SK-N-SH treated with all-trans-retinoic acid at 6 μM for 48 hours (cell line): ENCODE measurements at regions not wholly inside any gene's neighbourhood (a gene's known extent, or its start where the extent isn't known, plus 50 kb on each side); places are given as distances from the start of the nearest gene placed in this dataset.

ENCODE experiments used
- BACH2 ChIP-seq: fragments of 250-450 bp; sonication (Bioruptor Pico); IDR thresholded peaks from 2 replicates; pipeline ENCODE4 v1.9.0; 2021; ENCODE audit warnings: mild to moderate bottlenecking, borderline replicate concordance
- CSDC2 ChIP-seq: fragments of 250-450 bp; sonication (Bioruptor Pico); IDR thresholded peaks from 2 replicates; pipeline ENCODE4 v1.5.0; 2020; ENCODE audit warnings: mild to moderate bottlenecking, moderate library complexity
- RARB ChIP-seq: fragments of 250-450 bp; sonication (Bioruptor Pico); IDR thresholded peaks from 2 replicates; pipeline ENCODE4 v1.8.0; 2021; ENCODE audit warnings: mild to moderate bottlenecking, moderate library complexity
- TCF4 ChIP-seq: fragments of 250-450 bp; sonication (Bioruptor Pico); IDR thresholded peaks from 2 replicates; pipeline ENCODE4 v1.8.0; 2021; ENCODE audit warnings: mild to moderate bottlenecking, moderate library complexity, borderline replicate concordance
- TOX ChIP-seq: fragments of 250-450 bp; sonication (Bioruptor Pico); IDR thresholded peaks from 2 replicates; pipeline ENCODE4 v1.8.0; 2021; ENCODE audit warnings: mild to moderate bottlenecking, moderate library complexity, borderline replicate concordance
- ZC3H10 ChIP-seq: fragments of 250-450 bp; sonication (Bioruptor Pico); IDR thresholded peaks from 2 replicates; pipeline ENCODE4 v1.5.1; 2021; ENCODE audit warnings: mild to moderate bottlenecking, moderate library complexity
- ZFP3 ChIP-seq: fragments of 250-450 bp; sonication (Bioruptor Pico); IDR thresholded peaks from 2 replicates; pipeline ENCODE4 v1.5.0; 2020; ENCODE audit warnings: mild to moderate bottlenecking, moderate library complexity
- ZFP30 ChIP-seq: fragments of 450-650 bp; formaldehyde crosslinking; IDR thresholded peaks from 2 replicates; pipeline ENCODE4 v1.5.0; 2022; ENCODE audit warnings: mild to moderate bottlenecking, moderate library complexity
- TF ChIP-seq, protein P1 (sequence below): fragments of 250-450 bp; sonication (Bioruptor Pico); IDR thresholded peaks from 2 replicates; pipeline ENCODE4 v1.8.0; 2020; ENCODE audit warnings: mild to moderate bottlenecking, moderate library complexity, borderline replicate concordance
- TF ChIP-seq, protein P2 (sequence below): fragments of 250-450 bp; sonication (Bioruptor Pico); IDR thresholded peaks from 2 replicates; pipeline ENCODE4 v1.5.1; 2020; ENCODE audit warnings: low read depth, mild to moderate bottlenecking, moderate library complexity
- TF ChIP-seq, protein P3 (sequence below): fragments of 250-450 bp; sonication (Bioruptor Pico); IDR thresholded peaks from 2 replicates; pipeline ENCODE4 v1.8.0; 2021; ENCODE audit warnings: low read depth, mild to moderate bottlenecking, moderate library complexity, borderline replicate concordance

DNA sequence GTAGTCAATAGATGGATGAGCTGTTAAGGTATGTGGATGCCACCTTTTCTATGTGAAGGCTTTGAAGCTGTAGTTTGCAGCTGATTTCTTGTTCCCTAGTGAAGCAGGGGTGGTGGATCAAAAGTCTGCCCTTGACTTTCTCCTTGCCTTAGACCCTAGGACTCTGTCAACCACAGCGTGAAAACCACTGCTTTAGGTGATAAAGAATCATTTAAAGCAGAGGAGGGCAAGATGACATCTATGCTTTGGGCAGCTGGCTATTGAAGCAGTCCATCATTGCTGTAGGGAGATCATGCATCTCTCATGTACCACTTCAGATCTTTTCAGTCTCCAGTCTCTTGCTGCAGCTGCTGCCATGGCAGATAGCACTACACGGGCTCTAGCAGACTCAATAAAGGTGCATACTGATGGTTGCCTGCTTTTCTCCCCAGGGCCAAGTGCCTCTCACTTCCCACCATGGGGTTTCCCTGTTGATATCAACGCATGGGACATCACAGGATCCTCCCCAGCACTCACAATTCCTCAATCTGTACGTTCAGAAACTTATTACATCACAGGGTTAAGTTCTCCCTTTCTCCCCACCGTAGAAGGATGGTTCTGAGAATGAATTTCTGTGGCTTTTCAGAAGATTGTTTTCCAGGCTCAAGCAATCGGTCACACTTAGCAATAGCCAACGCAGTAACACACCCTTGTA lies 122.0 kb upstream of the STMND1 start:
- TF ChIP-seq, protein P1, sequence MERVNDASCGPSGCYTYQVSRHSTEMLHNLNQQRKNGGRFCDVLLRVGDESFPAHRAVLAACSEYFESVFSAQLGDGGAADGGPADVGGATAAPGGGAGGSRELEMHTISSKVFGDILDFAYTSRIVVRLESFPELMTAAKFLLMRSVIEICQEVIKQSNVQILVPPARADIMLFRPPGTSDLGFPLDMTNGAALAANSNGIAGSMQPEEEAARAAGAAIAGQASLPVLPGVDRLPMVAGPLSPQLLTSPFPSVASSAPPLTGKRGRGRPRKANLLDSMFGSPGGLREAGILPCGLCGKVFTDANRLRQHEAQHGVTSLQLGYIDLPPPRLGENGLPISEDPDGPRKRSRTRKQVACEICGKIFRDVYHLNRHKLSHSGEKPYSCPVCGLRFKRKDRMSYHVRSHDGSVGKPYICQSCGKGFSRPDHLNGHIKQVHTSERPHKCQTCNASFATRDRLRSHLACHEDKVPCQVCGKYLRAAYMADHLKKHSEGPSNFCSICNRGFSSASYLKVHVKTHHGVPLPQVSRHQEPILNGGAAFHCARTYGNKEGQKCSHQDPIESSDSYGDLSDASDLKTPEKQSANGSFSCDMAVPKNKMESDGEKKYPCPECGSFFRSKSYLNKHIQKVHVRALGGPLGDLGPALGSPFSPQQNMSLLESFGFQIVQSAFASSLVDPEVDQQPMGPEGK (CRISPR knock-in tag), result no peak
- TF ChIP-seq TOX (CRISPR knock-in tag) (no peak), ZFP30 (CRISPR knock-in tag) (no peak), ZFP3 (CRISPR knock-in tag) (no peak), TCF4 (CRISPR knock-in tag) (no peak), ZC3H10 (CRISPR knock-in tag) (no peak), CSDC2 (CRISPR knock-in tag) (no peak), RARB (CRISPR knock-in tag) (no peak), BACH2 (CRISPR knock-in tag) (no peak)
- TF ChIP-seq, protein P2, sequence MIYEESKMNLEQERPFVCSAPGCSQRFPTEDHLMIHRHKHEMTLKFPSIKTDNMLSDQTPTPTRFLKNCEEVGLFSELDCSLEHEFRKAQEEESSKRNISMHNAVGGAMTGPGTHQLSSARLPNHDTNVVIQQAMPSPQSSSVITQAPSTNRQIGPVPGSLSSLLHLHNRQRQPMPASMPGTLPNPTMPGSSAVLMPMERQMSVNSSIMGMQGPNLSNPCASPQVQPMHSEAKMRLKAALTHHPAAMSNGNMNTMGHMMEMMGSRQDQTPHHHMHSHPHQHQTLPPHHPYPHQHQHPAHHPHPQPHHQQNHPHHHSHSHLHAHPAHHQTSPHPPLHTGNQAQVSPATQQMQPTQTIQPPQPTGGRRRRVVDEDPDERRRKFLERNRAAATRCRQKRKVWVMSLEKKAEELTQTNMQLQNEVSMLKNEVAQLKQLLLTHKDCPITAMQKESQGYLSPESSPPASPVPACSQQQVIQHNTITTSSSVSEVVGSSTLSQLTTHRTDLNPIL (CRISPR knock-in tag), result no peak
- TF ChIP-seq, protein P3, sequence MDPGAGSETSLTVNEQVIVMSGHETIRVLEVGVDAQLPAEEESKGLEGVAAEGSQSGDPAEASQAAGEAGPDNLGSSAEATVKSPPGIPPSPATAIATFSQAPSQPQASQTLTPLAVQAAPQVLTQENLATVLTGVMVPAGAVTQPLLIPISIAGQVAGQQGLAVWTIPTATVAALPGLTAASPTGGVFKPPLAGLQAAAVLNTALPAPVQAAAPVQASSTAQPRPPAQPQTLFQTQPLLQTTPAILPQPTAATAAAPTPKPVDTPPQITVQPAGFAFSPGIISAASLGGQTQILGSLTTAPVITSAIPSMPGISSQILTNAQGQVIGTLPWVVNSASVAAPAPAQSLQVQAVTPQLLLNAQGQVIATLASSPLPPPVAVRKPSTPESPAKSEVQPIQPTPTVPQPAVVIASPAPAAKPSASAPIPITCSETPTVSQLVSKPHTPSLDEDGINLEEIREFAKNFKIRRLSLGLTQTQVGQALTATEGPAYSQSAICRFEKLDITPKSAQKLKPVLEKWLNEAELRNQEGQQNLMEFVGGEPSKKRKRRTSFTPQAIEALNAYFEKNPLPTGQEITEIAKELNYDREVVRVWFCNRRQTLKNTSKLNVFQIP, result no peak
